ENCODE measurements at regions not wholly inside any gene's neighbourhood (a gene's known extent, or its start where the extent isn't known, plus 50 kb on each side); places are given as distances from the start of the nearest gene placed in this dataset.

- DNase-seq = no peak
Measured at GRCh38 chr5:167892352-167893115, 398.9 kb upstream of the WWC1 start.

GRCh38 chr5:167893271-167893670 lies 398.2 kb upstream of the WWC1 start:
- no peak for DNase-seq

- no peak for DNase-seq
Measured at GRCh38 chr5:167894631-167895472, 396.6 kb upstream of the WWC1 start.

- DNase-seq = no peak
Measured at GRCh38 chr5:167895899-167896659, 395.4 kb upstream of the WWC1 start.

- DNase-seq = no peak
Measured at GRCh38 chr5:167896814-167897213, 394.6 kb upstream of the WWC1 start.

- no peak for DNase-seq
Measured at GRCh38 chr5:167897371-167897770, 394.1 kb upstream of the WWC1 start.

GRCh38 chr5:167898361-167899042 lies 392.9 kb upstream of the WWC1 start:
- no peak for DNase-seq

GRCh38 chr5:167899490-167900070 lies 391.9 kb upstream of the WWC1 start:
- no peak for DNase-seq

GRCh38 chr5:167900340-167900935 lies 391.0 kb upstream of the WWC1 start:
- DNase-seq = no peak

- DNase-seq = no peak
Measured at GRCh38 chr5:167902298-167902697, 389.1 kb upstream of the WWC1 start.

- no peak for DNase-seq
Measured at GRCh38 chr5:167903243-167903642, 388.2 kb upstream of the WWC1 start.

GRCh38 chr5:167903659-167904058 lies 387.8 kb upstream of the WWC1 start:
- DNase-seq = no peak

GRCh38 chr5:167905919-167906853 lies 385.3 kb upstream of the WWC1 start:
- DNase-seq = no peak

GRCh38 chr5:167908606-167909005 lies 382.8 kb upstream of the WWC1 start:
- no peak for DNase-seq

GRCh38 chr5:167912941-167913665 lies 378.3 kb upstream of the WWC1 start:
- DNase-seq = no peak

- no peak for DNase-seq
Measured at GRCh38 chr5:167915237-167915636, 376.2 kb upstream of the WWC1 start.

GRCh38 chr5:167916261-167916691 lies 375.2 kb upstream of the WWC1 start:
- DNase-seq = no peak

GRCh38 chr5:167916706-167917105 lies 374.7 kb upstream of the WWC1 start:
- DNase-seq = no peak

GRCh38 chr5:167918184-167918812 lies 373.1 kb upstream of the WWC1 start:
- no peak for DNase-seq

All from CD4-positive, alpha-beta T cell treated with Interleukin-4 for 4 hours (primary cell).